ENCODE measurements at regions not wholly inside any gene's neighbourhood (a gene's known extent, or its start where the extent isn't known, plus 50 kb on each side); places are given as distances from the start of the nearest gene placed in this dataset.

DNA sequence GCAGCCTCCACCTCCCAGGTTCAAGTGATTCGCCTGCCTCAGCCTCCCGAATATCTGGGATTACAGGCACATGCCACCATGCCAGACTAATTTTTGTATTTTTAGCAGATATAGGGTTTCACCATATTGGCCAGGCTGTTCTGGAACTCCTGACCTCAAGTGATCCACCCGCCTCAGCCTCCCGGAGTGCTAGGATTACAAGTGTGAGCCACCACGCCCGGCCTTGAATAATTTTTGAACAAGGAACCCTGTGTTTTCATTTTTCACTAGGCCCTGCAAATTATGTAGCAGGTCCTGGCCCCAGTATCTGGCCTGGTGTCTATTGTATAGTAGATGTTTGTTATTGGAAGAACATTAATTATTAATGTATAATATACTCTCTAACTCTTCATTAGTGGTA is 140.7 kb downstream of the PIK3R1 start:
- TF ChIP-seq, protein P1, sequence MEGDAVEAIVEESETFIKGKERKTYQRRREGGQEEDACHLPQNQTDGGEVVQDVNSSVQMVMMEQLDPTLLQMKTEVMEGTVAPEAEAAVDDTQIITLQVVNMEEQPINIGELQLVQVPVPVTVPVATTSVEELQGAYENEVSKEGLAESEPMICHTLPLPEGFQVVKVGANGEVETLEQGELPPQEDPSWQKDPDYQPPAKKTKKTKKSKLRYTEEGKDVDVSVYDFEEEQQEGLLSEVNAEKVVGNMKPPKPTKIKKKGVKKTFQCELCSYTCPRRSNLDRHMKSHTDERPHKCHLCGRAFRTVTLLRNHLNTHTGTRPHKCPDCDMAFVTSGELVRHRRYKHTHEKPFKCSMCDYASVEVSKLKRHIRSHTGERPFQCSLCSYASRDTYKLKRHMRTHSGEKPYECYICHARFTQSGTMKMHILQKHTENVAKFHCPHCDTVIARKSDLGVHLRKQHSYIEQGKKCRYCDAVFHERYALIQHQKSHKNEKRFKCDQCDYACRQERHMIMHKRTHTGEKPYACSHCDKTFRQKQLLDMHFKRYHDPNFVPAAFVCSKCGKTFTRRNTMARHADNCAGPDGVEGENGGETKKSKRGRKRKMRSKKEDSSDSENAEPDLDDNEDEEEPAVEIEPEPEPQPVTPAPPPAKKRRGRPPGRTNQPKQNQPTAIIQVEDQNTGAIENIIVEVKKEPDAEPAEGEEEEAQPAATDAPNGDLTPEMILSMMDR (IDR thresholded peaks at IDR 0.05), result no peak
- TF ChIP-seq EP300 (IDR thresholded peaks at IDR 0.05; ENCODE audit: borderline replicate concordance in 1 of 2, low read depth in 1 of 2, low read length in 1 of 2) (no peak), POLR2AphosphoS5 (IDR thresholded peaks at IDR 0.05; ENCODE audit: low read depth, low read length) (no peak), SIN3A (IDR thresholded peaks at IDR 0.05; ENCODE audit: borderline replicate concordance, low read depth, low read length) (no peak), RAD21 (IDR thresholded peaks at IDR 0.05; ENCODE audit: low read length) (no peak), REST (IDR thresholded peaks at IDR 0.05; ENCODE audit: low read depth, low read length) (no peak), GABPA (IDR thresholded peaks at IDR 0.05; ENCODE audit: low read depth) (no peak), MAX (IDR thresholded peaks at IDR 0.05; ENCODE audit: low read depth) (no peak), RCOR1 (IDR thresholded peaks at IDR 0.05; ENCODE audit: low read length) (no peak), CHD2 (IDR thresholded peaks at IDR 0.05; ENCODE audit: low read length, partially characterized antibody) (no peak), MXI1 (IDR thresholded peaks at IDR 0.05; ENCODE audit: low read depth, low read length) (no peak)
- TF ChIP-seq, protein P2, sequence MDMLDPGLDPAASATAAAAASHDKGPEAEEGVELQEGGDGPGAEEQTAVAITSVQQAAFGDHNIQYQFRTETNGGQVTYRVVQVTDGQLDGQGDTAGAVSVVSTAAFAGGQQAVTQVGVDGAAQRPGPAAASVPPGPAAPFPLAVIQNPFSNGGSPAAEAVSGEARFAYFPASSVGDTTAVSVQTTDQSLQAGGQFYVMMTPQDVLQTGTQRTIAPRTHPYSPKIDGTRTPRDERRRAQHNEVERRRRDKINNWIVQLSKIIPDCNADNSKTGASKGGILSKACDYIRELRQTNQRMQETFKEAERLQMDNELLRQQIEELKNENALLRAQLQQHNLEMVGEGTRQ (IDR thresholded peaks at IDR 0.05; ENCODE audit: borderline replicate concordance, low read depth, low read length), result no peak
